ENCODE measurements at regions not wholly inside any gene's neighbourhood (a gene's known extent, or its start where the extent isn't known, plus 50 kb on each side); places are given as distances from the start of the nearest gene placed in this dataset.

- Histone ChIP-seq H3K9me3 (ENCODE audit: control insufficient read depth, insufficient read depth, low read depth, low read length) (no peaks in the 10 kb centered on the region), H3K4me3 (ENCODE audit: low read depth in 2 of 2, low read length in 2 of 2) (no peak overlapping the region), H3K27ac (ENCODE audit: low read length) (no peak overlapping the region), H3K36me3 (ENCODE audit: control insufficient read depth, insufficient read depth, low read length) (no peaks in the 10 kb centered on the region), H3K4me1 (ENCODE audit: control insufficient read depth, insufficient read depth, low read length) (no peaks in the 10 kb centered on the region), H3K27me3 (ENCODE audit: control insufficient read depth, insufficient read depth, low read length) (no peaks in the 10 kb centered on the region)
- no TSS peak for BruUV-seq (replicated peaks)
- DNase-seq (ENCODE audit: low read depth, low spot score), result no peak
- ChIA-PET POLR2A (no interaction called here), CTCF (no interaction called here)
- intact Hi-C loops (cut with micrococcal nuclease; ENCODE audit: unreplicated experiment) (no loop called here), in situ Hi-C loops (cut with HindIII; ENCODE audit: low pct_unique_long_range_greater_than_20kb, low sequenced_read_pairs) (no loop called here)
- TF ChIP-seq TCF7L2 (IDR thresholded peaks at IDR 0.05; ENCODE audit: low read depth, low read length), result no peak
- TF ChIP-seq SIN3A (IDR thresholded peaks at IDR 0.05; ENCODE audit: borderline replicate concordance, insufficient read depth, low read depth, low read length), result no peak
- TF ChIP-seq POLR2AphosphoS5 (IDR thresholded peaks at IDR 0.05; ENCODE audit: low read depth, low read length), result no peak
- TF ChIP-seq REST (IDR thresholded peaks at IDR 0.05; ENCODE audit: insufficient read depth in 1 of 2, low read depth in 2 of 2, low read length in 1 of 2), result no peak
- TF ChIP-seq CTCF (IDR thresholded peaks at IDR 0.05), result no peak
- no peak for ATAC-seq
These were observed 263.6 kb upstream of the PCSK5 start for GRCh38 chr9:75626860-75627259.

- H3K4me1 ChIP-seq (ENCODE audit: control insufficient read depth, insufficient read depth, low read length), result no peaks in the 10 kb centered on the region
- no TSS peak for BruUV-seq (replicated peaks)
- H3K27ac ChIP-seq (ENCODE audit: low read length), result no peak overlapping the region
- TF ChIP-seq REST (IDR thresholded peaks at IDR 0.05; ENCODE audit: insufficient read depth in 1 of 2, low read depth in 2 of 2, low read length in 1 of 2) (no peak), POLR2AphosphoS5 (IDR thresholded peaks at IDR 0.05; ENCODE audit: low read depth, low read length) (no peak), TCF7L2 (IDR thresholded peaks at IDR 0.05; ENCODE audit: low read depth, low read length) (no peak), CTCF (IDR thresholded peaks at IDR 0.05) (no peak), SIN3A (IDR thresholded peaks at IDR 0.05; ENCODE audit: borderline replicate concordance, insufficient read depth, low read depth, low read length) (no peak)
- ChIA-PET POLR2A (no interaction called here), CTCF (no interaction called here)
- intact Hi-C loops (cut with micrococcal nuclease; ENCODE audit: unreplicated experiment), result no loop called here
- ATAC-seq (no peak), DNase-seq (ENCODE audit: low read depth, low spot score) (no peak)
- no peaks in the 10 kb centered on the region for H3K27me3 ChIP-seq (ENCODE audit: control insufficient read depth, insufficient read depth, low read length)
- in situ Hi-C loops (cut with HindIII; ENCODE audit: low pct_unique_long_range_greater_than_20kb, low sequenced_read_pairs), result no loop called here
- no peak overlapping the region for H3K4me3 ChIP-seq (ENCODE audit: low read depth in 2 of 2, low read length in 2 of 2)
- H3K9me3 ChIP-seq (ENCODE audit: control insufficient read depth, insufficient read depth, low read depth, low read length), result no peaks in the 10 kb centered on the region
- H3K36me3 ChIP-seq (ENCODE audit: control insufficient read depth, insufficient read depth, low read length), result no peaks in the 10 kb centered on the region
These were observed 261.5 kb upstream of the PCSK5 start for GRCh38 chr9:75628952-75629351.
